Caco-2 (cell line): ENCODE measurements at regions not wholly inside any gene's neighbourhood (a gene's known extent, or its start where the extent isn't known, plus 50 kb on each side); places are given as distances from the start of the nearest gene placed in this dataset.

ENCODE experiments used
- BruUV-seq: library from RNA; stranded (reverse); fragments of 400-500 nt; replicated peaks from 2 replicates; lab custom pipeline; 2021; lab: Mats Ljungman, UMichigan
- CTCF ChIA-PET: fragments of 300-600 bp; sonication (Branson Sonifier 250); formaldehyde crosslinking; loops from one replicate; lab custom pipeline; 2022; ENCODE audit warnings: antibody characterized with exemption; lab: Charles Lee
- POLR2A ChIA-PET: fragments of 300-600 bp; sonication (Branson Sonifier 250); formaldehyde crosslinking; loops from one replicate; lab custom pipeline; 2022; ENCODE audit warnings: antibody characterized with exemption; lab: Charles Lee
- DNase-seq, 2 experiments: peaks; one replicate each; pipeline versions ENCODE4 v3.0.0 to v3.0.0-alpha.2; 2020 to 2022
- H3K27me3 ChIP-seq: replicated peaks from 2 replicates; pipeline ENCODE4 v1.6.0; 2011; ENCODE audit warnings: low read length; ENCODE audit not compliant: control insufficient read depth, insufficient read depth
- H3K36me3 ChIP-seq: 2 replicates; pipeline ENCODE4 v1.5.1; 2011; ENCODE audit warnings: low read length; ENCODE audit not compliant: control insufficient read depth, insufficient read depth
- H3K4me1 ChIP-seq: fragments of 250-450 bp; sonication (Bioruptor Pico); 2 replicates; pipeline ENCODE4 v1.5.1; 2020; ENCODE audit warnings: mild to moderate bottlenecking
- H3K4me3 ChIP-seq: 2 replicates; pipeline ENCODE4 v1.5.1; 2011; ENCODE audit warnings: low read depth, mild to moderate bottlenecking, control low read depth, low read length
- H3K9me3 ChIP-seq: fragments of 250-450 bp; sonication (Bioruptor Pico); 2 replicates; pipeline ENCODE4 v1.5.1; 2020; ENCODE audit warnings: mild to moderate bottlenecking, moderate library complexity
- H3K27ac Mint-ChIP-seq: one replicate; pipeline ENCODE4 v1.8.0; 2022; ENCODE audit warnings: mixed read lengths; ENCODE audit not compliant: unreplicated experiment
- H3K27me3 Mint-ChIP-seq: one replicate; pipeline ENCODE4 v1.8.0; 2022; ENCODE audit warnings: mixed read lengths; ENCODE audit not compliant: insufficient read depth, unreplicated experiment
- H3K36me3 Mint-ChIP-seq: one replicate; pipeline ENCODE4 v1.8.0; 2022; ENCODE audit warnings: mild to moderate bottlenecking, mixed read lengths; ENCODE audit not compliant: insufficient read depth, unreplicated experiment
- H3K4me1 Mint-ChIP-seq: one replicate; pipeline ENCODE4 v1.8.0; 2022; ENCODE audit warnings: low read depth, mixed read lengths; ENCODE audit not compliant: unreplicated experiment
- H3K4me3 Mint-ChIP-seq: one replicate; pipeline ENCODE4 v1.8.0; 2022; ENCODE audit warnings: mild to moderate bottlenecking, moderate library complexity, mixed read lengths; ENCODE audit not compliant: unreplicated experiment
- H3K9me3 Mint-ChIP-seq: one replicate; pipeline ENCODE4 v1.8.0; 2022; ENCODE audit warnings: mixed read lengths; ENCODE audit not compliant: unreplicated experiment
- intact Hi-C: fragments of 100-400 bp; cut with micrococcal nuclease; formaldehyde crosslinking; loops from one replicate; pipeline ENCODE4 v1.10.0; 2022; ENCODE audit not compliant: unreplicated experiment
- TF ChIP-seq, protein P1 (sequence below), 2 experiments: fragments of 200-600 bp in 1 of 2; IDR thresholded peaks; 1 replicate in 1 of 2; 2 replicates in 1 of 2; pipeline versions ENCODE4 v1.5.1 to v1.8.0; 2011 to 2022; ENCODE audit warnings: antibody characterized with exemption in 1 of 2, control low read depth in 1 of 2, inconsistent platforms in 1 of 2, low read depth in 1 of 2, low read length in 1 of 2, mild to moderate bottlenecking in 1 of 2, moderate library complexity in 1 of 2; ENCODE audit not compliant: insufficient read depth in 1 of 2, severe bottlenecking in 1 of 2, unreplicated experiment in 1 of 2

DNA sequence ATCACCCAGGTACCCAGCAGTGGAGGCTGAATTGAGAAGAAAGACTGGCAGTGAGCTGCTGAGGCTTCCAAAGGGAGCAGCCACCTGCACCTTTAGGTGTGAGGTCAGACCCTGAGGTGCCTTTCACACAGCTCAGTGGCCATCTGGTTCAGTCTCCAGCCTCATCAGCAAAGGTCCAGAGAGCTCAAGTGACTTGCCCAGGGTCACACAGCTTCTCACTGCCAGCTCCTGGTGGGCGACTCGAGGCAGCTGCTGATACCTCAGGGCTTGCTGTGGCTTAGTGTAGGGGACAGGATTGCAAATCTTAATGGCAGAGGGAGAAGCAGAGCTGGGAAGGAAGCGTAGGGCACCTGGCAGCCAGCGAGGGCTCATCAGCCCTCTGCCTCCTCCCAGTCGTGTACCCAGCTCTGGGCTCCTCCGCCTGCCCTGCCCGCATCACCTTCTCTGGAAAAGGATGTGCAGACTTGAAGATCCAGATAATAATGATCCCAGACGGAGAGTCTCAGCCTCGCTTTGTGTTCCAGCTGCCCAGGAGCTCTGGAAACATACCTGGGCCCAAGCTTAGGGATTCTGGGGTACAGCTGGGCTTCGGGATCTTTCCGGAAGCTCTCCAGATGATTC, 165.3 kb upstream of the GSE1 start:
- no TSS peak for BruUV-seq
- H3K9me3 Mint-ChIP-seq, result no peaks in the 10 kb centered on the region
- peak overlapping the region; percentile 57 for H3K4me3 Mint-ChIP-seq
- ChIA-PET CTCF (interaction anchor here (1.3 to 3.3 kb wide), 6 partner anchors 11 to 168 kb away, joined by 3 to 18 read pairs (median 6); no protein-coding TSS in a partner anchor), POLR2A (interaction anchor here (0.6 to 2.3 kb wide), 2 partner anchors 11 to 163 kb away, joined by 3 to 21 read pairs; no protein-coding TSS in a partner anchor)
- peaks cover 45% of the 10 kb centered on the region for H3K4me1 ChIP-seq
- peak overlapping the region; percentile 77 for H3K27ac Mint-ChIP-seq
- no peaks in the 10 kb centered on the region for H3K36me3 Mint-ChIP-seq
- DNase-seq, result no peak
- H3K4me1 Mint-ChIP-seq, result peaks cover 18% of the 10 kb centered on the region
- H3K4me3 ChIP-seq, result no peak overlapping the region
- intact Hi-C loops, result loop anchor here (1.0 to 5.0 kb wide), 2 partner anchors 58 to 304 kb away; partner anchors contain the start of gene C16orf74
- TF ChIP-seq, protein P1, sequence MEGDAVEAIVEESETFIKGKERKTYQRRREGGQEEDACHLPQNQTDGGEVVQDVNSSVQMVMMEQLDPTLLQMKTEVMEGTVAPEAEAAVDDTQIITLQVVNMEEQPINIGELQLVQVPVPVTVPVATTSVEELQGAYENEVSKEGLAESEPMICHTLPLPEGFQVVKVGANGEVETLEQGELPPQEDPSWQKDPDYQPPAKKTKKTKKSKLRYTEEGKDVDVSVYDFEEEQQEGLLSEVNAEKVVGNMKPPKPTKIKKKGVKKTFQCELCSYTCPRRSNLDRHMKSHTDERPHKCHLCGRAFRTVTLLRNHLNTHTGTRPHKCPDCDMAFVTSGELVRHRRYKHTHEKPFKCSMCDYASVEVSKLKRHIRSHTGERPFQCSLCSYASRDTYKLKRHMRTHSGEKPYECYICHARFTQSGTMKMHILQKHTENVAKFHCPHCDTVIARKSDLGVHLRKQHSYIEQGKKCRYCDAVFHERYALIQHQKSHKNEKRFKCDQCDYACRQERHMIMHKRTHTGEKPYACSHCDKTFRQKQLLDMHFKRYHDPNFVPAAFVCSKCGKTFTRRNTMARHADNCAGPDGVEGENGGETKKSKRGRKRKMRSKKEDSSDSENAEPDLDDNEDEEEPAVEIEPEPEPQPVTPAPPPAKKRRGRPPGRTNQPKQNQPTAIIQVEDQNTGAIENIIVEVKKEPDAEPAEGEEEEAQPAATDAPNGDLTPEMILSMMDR (IDR thresholded peaks at IDR 0.05; ENCODE audit: insufficient read depth in 1 of 2, low read depth in 1 of 2, low read length in 1 of 2, severe bottlenecking in 1 of 2, unreplicated experiment in 1 of 2), result no peak
- H3K36me3 ChIP-seq, result no peaks in the 10 kb centered on the region
- H3K27me3 ChIP-seq, result no peaks in the 10 kb centered on the region
- no peaks in the 10 kb centered on the region for H3K27me3 Mint-ChIP-seq
- H3K9me3 ChIP-seq, result no peaks in the 10 kb centered on the region

- Mint-ChIP-seq H3K9me3 (no peaks in the 10 kb centered on the region), H3K4me1 (peaks cover 12% of the 10 kb centered on the region), H3K27ac (peak overlapping the region; percentile 77), H3K27me3 (no peaks in the 10 kb centered on the region), H3K36me3 (no peaks in the 10 kb centered on the region), H3K4me3 (peak overlapping the region; percentile 57)
- Histone ChIP-seq H3K4me1 (peaks cover 45% of the 10 kb centered on the region), H3K27me3 (no peaks in the 10 kb centered on the region), H3K36me3 (no peaks in the 10 kb centered on the region), H3K4me3 (0 out of 2 replicates have a peak overlapping the region, but pooled peaks have one; percentile 1), H3K9me3 (no peaks in the 10 kb centered on the region)
- TF ChIP-seq, protein P1 (IDR thresholded peaks at IDR 0.05; ENCODE audit: insufficient read depth in 1 of 2, low read depth in 1 of 2, low read length in 1 of 2, severe bottlenecking in 1 of 2, unreplicated experiment in 1 of 2), result no peak
- ChIA-PET CTCF (interaction anchor here (0.6 to 3.3 kb wide), 13 partner anchors 12 to 334 kb away, joined by 3 to 18 read pairs (median 5); no protein-coding TSS in a partner anchor), POLR2A (interaction anchor here (0.7 to 2.3 kb wide), 3 partner anchors 12 to 87 kb away, joined by 4 to 21 read pairs (median 4); no protein-coding TSS in a partner anchor)
- BruUV-seq, result no TSS peak
- peak; percentile 91 to 92 for DNase-seq
- intact Hi-C loops, result loop anchor here (1.0 to 5.0 kb wide), 3 partner anchors 58 to 304 kb away; partner anchors contain the start of gene C16orf74
Measured at GRCh38 chr16:85448557-85449190, 164.4 kb upstream of the GSE1 start.

DNA sequence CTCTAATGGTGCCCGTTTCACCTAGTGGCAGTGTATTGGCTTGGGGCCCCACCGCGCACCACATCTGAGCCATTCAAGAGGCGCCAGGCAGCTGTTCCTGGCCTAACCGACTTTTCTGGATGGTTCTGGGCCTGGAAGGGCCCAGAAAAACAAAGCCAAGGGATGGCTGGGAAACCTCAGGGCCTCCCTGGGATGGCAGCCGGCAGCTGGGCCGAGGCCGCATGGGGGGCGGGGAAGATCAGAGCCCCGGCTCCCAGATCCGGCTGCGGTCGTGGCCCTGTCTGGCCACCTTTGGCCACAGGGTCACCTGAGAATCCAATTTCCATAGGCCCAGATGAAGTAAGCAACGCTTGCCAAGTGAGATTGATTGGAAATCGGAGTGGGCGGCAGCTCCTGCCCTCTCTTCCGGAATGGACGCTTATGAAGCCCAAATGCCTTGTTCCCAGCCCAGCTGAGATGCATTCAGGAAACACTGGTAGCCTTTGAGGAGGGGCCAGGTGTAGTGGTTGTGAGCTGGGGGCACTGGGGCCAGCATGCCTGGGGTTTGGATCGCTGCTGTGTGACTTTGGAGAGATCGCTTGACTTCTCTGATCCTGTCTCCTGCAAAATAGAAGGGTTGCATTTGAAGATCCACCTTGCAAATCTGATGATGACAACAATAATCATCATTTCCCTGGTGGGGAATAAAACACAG, 163.8 kb upstream of the GSE1 start:
- POLR2A ChIA-PET, result interaction anchor here (0.9 to 2.3 kb wide), 2 partner anchors 12 kb away, joined by 4 to 21 read pairs; no protein-coding TSS in a partner anchor
- peaks cover 10% of the 10 kb centered on the region for H3K4me1 Mint-ChIP-seq
- peaks cover 41% of the 10 kb centered on the region for H3K4me1 ChIP-seq
- no peaks in the 10 kb centered on the region for H3K36me3 ChIP-seq
- no peak for DNase-seq
- H3K9me3 ChIP-seq, result no peaks in the 10 kb centered on the region
- intact Hi-C loops, result loop anchor here (1.0 to 5.0 kb wide), 2 partner anchors 66 to 303 kb away; partner anchors contain the start of gene C16orf74
- H3K27me3 Mint-ChIP-seq, result no peaks in the 10 kb centered on the region
- no peak overlapping the region for H3K4me3 ChIP-seq
- TF ChIP-seq, protein P1 (IDR thresholded peaks at IDR 0.05; ENCODE audit: insufficient read depth in 1 of 2, low read depth in 1 of 2, low read length in 1 of 2, severe bottlenecking in 1 of 2, unreplicated experiment in 1 of 2), result no peak
- H3K9me3 Mint-ChIP-seq, result no peaks in the 10 kb centered on the region
- peak overlapping the region; percentile 77 for H3K27ac Mint-ChIP-seq
- H3K27me3 ChIP-seq, result no peaks in the 10 kb centered on the region
- peak overlapping the region; percentile 57 for H3K4me3 Mint-ChIP-seq
- CTCF ChIA-PET, result interaction anchor here (0.5 to 3.3 kb wide), 13 partner anchors 12 to 334 kb away, joined by 3 to 18 read pairs (median 5); no protein-coding TSS in a partner anchor
- H3K36me3 Mint-ChIP-seq, result no peaks in the 10 kb centered on the region
- TSS peak; percentile 78 for BruUV-seq
